AG10803 (cell line): ENCODE measurements at regions not wholly inside any gene's neighbourhood (a gene's known extent, or its start where the extent isn't known, plus 50 kb on each side); places are given as distances from the start of the nearest gene placed in this dataset.

ENCODE experiments used
- DNase-seq: peaks from one replicate; pipeline ENCODE4 v3.0.0; 2010; ENCODE audit warnings: low read depth
- H3K4me3 ChIP-seq: 2 replicates; pipeline ENCODE4 v1.5.1; 2011; ENCODE audit warnings: mild to moderate bottlenecking, low read length, control low read depth
- CTCF ChIP-seq: conservative IDR thresholded peaks from 2 replicates; pipeline ENCODE4 v1.5.1; 2011; ENCODE audit warnings: mild to moderate bottlenecking, low read length, control low read depth, inconsistent platforms

GRCh38 chr4:54945838-54946237 is 179.6 kb downstream of the KDR start:
- no peak for DNase-seq
- H3K4me3 ChIP-seq: no peak overlapping the region
- 0 out of 2 replicates have a peak, but pooled peaks have one; percentile 11 for TF ChIP-seq CTCF

GRCh38 chr4:54942721-54943120 is 182.7 kb downstream of the KDR start:
- no peak for TF ChIP-seq CTCF
- DNase-seq: peak; percentile 15
- no peak overlapping the region for H3K4me3 ChIP-seq

GRCh38 chr4:54941994-54942552 is 183.3 kb downstream of the KDR start:
- no peak overlapping the region for H3K4me3 ChIP-seq
- no peak for TF ChIP-seq CTCF

GRCh38 chr4:54940996-54941865 is 184.2 kb downstream of the KDR start:
- no peak for TF ChIP-seq CTCF
- H3K4me3 ChIP-seq: no peak overlapping the region
- no peak for DNase-seq

More at GRCh38 chr4:54941994-54942552, 183.3 kb downstream of the KDR start:
- DNase-seq: peak; percentile 32

- no peak for TF ChIP-seq CTCF
- no peak for DNase-seq
- H3K4me3 ChIP-seq: no peak overlapping the region
These were observed 187.9 kb downstream of the KDR start for GRCh38 chr4:54937501-54937900.

GRCh38 chr4:54933579-54933978 is 191.8 kb downstream of the KDR start:
- TF ChIP-seq CTCF: no peak
- no peak overlapping the region for H3K4me3 ChIP-seq
- DNase-seq: no peak

GRCh38 chr4:54930226-54930625 is 195.2 kb downstream of the KDR start:
- DNase-seq: peak; percentile 76
- no peak for TF ChIP-seq CTCF
- H3K4me3 ChIP-seq: no peak overlapping the region
